DND-41 (cell line): ENCODE measurements at regions not wholly inside any gene's neighbourhood (a gene's known extent, or its start where the extent isn't known, plus 50 kb on each side); places are given as distances from the start of the nearest gene placed in this dataset.

ENCODE experiments used
- ATAC-seq: fragments of 200-7000 bp; cut with Tn5 transposase; 3 replicates; pipeline ENCODE4 v1.9.1; 2021; ENCODE audit warnings: low read depth; ENCODE audit not compliant: insufficient read depth
- DNase-seq: peaks from one replicate; pipeline ENCODE4 v3.0.0-alpha.2; 2020
- H2AFZ ChIP-seq: 2 replicates; pipeline ENCODE4 v1.6.0; 2012; ENCODE audit warnings: low read depth, low read length
- H3K27ac ChIP-seq: 2 replicates; pipeline ENCODE4 v1.5.1; 2012; ENCODE audit warnings: low read length, inconsistent platforms
- H3K27me3 ChIP-seq: fragments of 200-600 bp; sonication (generic); 2 replicates; pipeline ENCODE4 v1.6.0; 2012; ENCODE audit warnings: low read length, mild to moderate bottlenecking, inconsistent platforms; ENCODE audit not compliant: insufficient read depth, poor library complexity
- H3K36me3 ChIP-seq: 2 replicates; pipeline ENCODE4 v1.5.1; 2012; ENCODE audit warnings: low read length, inconsistent platforms; ENCODE audit not compliant: insufficient read depth
- H3K4me1 ChIP-seq: 2 replicates; pipeline ENCODE4 v1.5.1; 2012; ENCODE audit warnings: mild to moderate bottlenecking, low read length; ENCODE audit not compliant: insufficient read depth
- H3K4me2 ChIP-seq: 2 replicates; pipeline ENCODE4 v1.6.0; 2012; ENCODE audit warnings: mild to moderate bottlenecking, moderate library complexity, low read length, inconsistent platforms; ENCODE audit not compliant: insufficient read depth
- H3K4me3 ChIP-seq, 2 experiments: fragments of 200-600 bp in 1 of 2; shearing (Covaris generic) in 1 of 2; 2 replicates each; pipeline ENCODE4 v1.5.1; 2012 to 2016; ENCODE audit warnings: inconsistent platforms in 2 of 2, low read length in 2 of 2, mild to moderate bottlenecking in 2 of 2, low read depth in 1 of 2, moderate library complexity in 1 of 2
- H3K79me2 ChIP-seq: 2 replicates; pipeline ENCODE4 v1.6.0; 2012; ENCODE audit warnings: low read length, inconsistent platforms; ENCODE audit not compliant: insufficient read depth
- H3K9ac ChIP-seq: 2 replicates; pipeline ENCODE4 v1.6.0; 2012; ENCODE audit warnings: low read depth, mild to moderate bottlenecking, inconsistent platforms, low read length, moderate library complexity
- H3K9me3 ChIP-seq: 2 replicates; pipeline ENCODE4 v1.5.1; 2012; ENCODE audit warnings: low read length, moderate library complexity, mild to moderate bottlenecking, inconsistent platforms; ENCODE audit not compliant: insufficient read depth, severe bottlenecking
- H4K20me1 ChIP-seq: 2 replicates; pipeline ENCODE4 v1.6.0; 2012; ENCODE audit warnings: low read length; ENCODE audit not compliant: insufficient read depth
- CTCF ChIP-seq: IDR thresholded peaks from 2 replicates; pipeline ENCODE4 v1.5.1; 2012; ENCODE audit warnings: borderline replicate concordance, low read length, moderate library complexity, mild to moderate bottlenecking; ENCODE audit not compliant: poor library complexity, severe bottlenecking; ENCODE audit errors: extremely low read depth
- EZH2 ChIP-seq: IDR thresholded peaks from 3 replicates; pipeline ENCODE4 v1.6.1; 2012; ENCODE audit warnings: borderline replicate concordance, low read depth, mild to moderate bottlenecking, moderate library complexity, low read length, inconsistent platforms; ENCODE audit not compliant: severe bottlenecking

- no peak for DNase-seq
- no peaks in the 10 kb centered on the region for H3K9me3 ChIP-seq
These were observed 224.0 kb downstream of the PTBP2 start for GRCh38 chr1:96945509-96946084.

GRCh38 chr1:96955307-96956012 lies 233.9 kb downstream of the PTBP2 start:
- Histone ChIP-seq H3K27me3 (no peaks in the 10 kb centered on the region), H3K4me1 (no peaks in the 10 kb centered on the region), H4K20me1 (no peaks in the 10 kb centered on the region), H3K4me3 (no peak overlapping the region), H3K9me3 (no peaks in the 10 kb centered on the region), H3K27ac (no peak overlapping the region), H2AFZ (no peak overlapping the region), H3K4me2 (no peak overlapping the region), H3K9ac (no peak overlapping the region), H3K79me2 (no peaks in the 10 kb centered on the region), H3K36me3 (no peaks in the 10 kb centered on the region)
- no peak for TF ChIP-seq CTCF
- TF ChIP-seq EZH2 = no peak
- ATAC-seq (no peak), DNase-seq (no peak)

More at GRCh38 chr1:96945509-96946084, 224.0 kb downstream of the PTBP2 start:
- no peaks in the 10 kb centered on the region for H3K4me1 ChIP-seq
- TF ChIP-seq CTCF = no peak
- TF ChIP-seq EZH2 = no peak
- no peak for ATAC-seq
- H3K79me2 ChIP-seq = no peaks in the 10 kb centered on the region
- no peak overlapping the region for H3K4me3 ChIP-seq
- H3K4me2 ChIP-seq = no peak overlapping the region
- H3K27ac ChIP-seq = no peak overlapping the region
- H2AFZ ChIP-seq = no peak overlapping the region
- no peaks in the 10 kb centered on the region for H3K27me3 ChIP-seq
- no peaks in the 10 kb centered on the region for H4K20me1 ChIP-seq
- H3K36me3 ChIP-seq = no peaks in the 10 kb centered on the region
- H3K9ac ChIP-seq = no peak overlapping the region

GRCh38 chr1:96962216-96962615 lies 240.6 kb downstream of the PTBP2 start:
- no peaks in the 10 kb centered on the region for H3K36me3 ChIP-seq
- H3K4me3 ChIP-seq = no peak overlapping the region
- H3K4me2 ChIP-seq = no peak overlapping the region
- H3K27ac ChIP-seq = no peak overlapping the region
- no peaks in the 10 kb centered on the region for H3K79me2 ChIP-seq
- no peak for ATAC-seq
- H3K27me3 ChIP-seq = no peaks in the 10 kb centered on the region
- no peaks in the 10 kb centered on the region for H4K20me1 ChIP-seq
- no peak overlapping the region for H2AFZ ChIP-seq
- no peaks in the 10 kb centered on the region for H3K9me3 ChIP-seq
- 0 out of 2 replicates have a peak, but pooled peaks cover 2% of the 10 kb centered on the region for H3K4me1 ChIP-seq
- no peak for TF ChIP-seq CTCF
- TF ChIP-seq EZH2 = no peak
- no peak for DNase-seq
- no peak overlapping the region for H3K9ac ChIP-seq
